ENCODE measurements at regions not wholly inside any gene's neighbourhood (a gene's known extent, or its start where the extent isn't known, plus 50 kb on each side); places are given as distances from the start of the nearest gene placed in this dataset.

DNA sequence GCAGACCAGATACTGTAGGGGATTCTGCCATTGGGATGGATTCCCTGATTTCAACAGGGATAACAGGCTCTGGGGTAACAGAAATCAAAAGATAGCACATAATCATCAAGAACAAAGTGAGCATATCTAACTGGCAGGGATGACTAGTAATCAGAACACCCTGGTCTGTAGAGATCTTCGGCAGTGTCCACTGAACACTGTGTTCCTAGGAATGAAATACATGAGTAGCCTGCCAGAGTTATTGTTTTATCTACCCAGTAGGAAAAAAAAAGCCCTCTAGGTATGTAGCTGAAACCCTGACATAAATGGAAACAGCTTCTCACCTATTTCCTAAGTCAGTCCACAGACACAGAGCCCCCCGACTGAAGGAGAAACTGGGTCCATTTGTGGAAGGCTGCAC, 340.3 kb upstream of the ZNF385D start:
- BruUV-seq (replicated peaks) = no TSS peak
- no peak for DNase-seq (ENCODE audit: low spot score)
- H3K9me3 ChIP-seq (ENCODE audit: low read depth, low read length, poor library complexity, severe bottlenecking) = no peaks in the 10 kb centered on the region
- ChIA-PET CTCF (no interaction called here), POLR2A (ENCODE audit: low non-redundant PET) (no interaction called here)
- no peaks in the 10 kb centered on the region for H3K36me3 ChIP-seq (ENCODE audit: insufficient read depth, low read length, poor library complexity, severe bottlenecking)
- intact Hi-C loops (cut with micrococcal nuclease; ENCODE audit: unreplicated experiment) = no loop called here
- H3K4me1 ChIP-seq (ENCODE audit: insufficient read depth, low read length, poor library complexity, severe bottlenecking) = no peaks in the 10 kb centered on the region
- H3K27me3 ChIP-seq (replicated peaks; ENCODE audit: insufficient read depth, low read depth, low read length, poor library complexity) = no peaks in the 10 kb centered on the region
- H3K27ac ChIP-seq (ENCODE audit: low read depth, low read length, poor library complexity, severe bottlenecking) = no peak overlapping the region
- TF ChIP-seq, protein P1, sequence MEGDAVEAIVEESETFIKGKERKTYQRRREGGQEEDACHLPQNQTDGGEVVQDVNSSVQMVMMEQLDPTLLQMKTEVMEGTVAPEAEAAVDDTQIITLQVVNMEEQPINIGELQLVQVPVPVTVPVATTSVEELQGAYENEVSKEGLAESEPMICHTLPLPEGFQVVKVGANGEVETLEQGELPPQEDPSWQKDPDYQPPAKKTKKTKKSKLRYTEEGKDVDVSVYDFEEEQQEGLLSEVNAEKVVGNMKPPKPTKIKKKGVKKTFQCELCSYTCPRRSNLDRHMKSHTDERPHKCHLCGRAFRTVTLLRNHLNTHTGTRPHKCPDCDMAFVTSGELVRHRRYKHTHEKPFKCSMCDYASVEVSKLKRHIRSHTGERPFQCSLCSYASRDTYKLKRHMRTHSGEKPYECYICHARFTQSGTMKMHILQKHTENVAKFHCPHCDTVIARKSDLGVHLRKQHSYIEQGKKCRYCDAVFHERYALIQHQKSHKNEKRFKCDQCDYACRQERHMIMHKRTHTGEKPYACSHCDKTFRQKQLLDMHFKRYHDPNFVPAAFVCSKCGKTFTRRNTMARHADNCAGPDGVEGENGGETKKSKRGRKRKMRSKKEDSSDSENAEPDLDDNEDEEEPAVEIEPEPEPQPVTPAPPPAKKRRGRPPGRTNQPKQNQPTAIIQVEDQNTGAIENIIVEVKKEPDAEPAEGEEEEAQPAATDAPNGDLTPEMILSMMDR (conservative IDR thresholded peaks at IDR 0.05; ENCODE audit: low read depth, low read length) = no peak
- no peak for TF ChIP-seq EZH2 (IDR thresholded peaks at IDR 0.05; ENCODE audit: borderline replicate concordance, low read depth, low read length, poor library complexity, severe bottlenecking)
- H3K4me3 ChIP-seq (ENCODE audit: low read depth, low read length, poor library complexity, severe bottlenecking) = no peak overlapping the region

DNA sequence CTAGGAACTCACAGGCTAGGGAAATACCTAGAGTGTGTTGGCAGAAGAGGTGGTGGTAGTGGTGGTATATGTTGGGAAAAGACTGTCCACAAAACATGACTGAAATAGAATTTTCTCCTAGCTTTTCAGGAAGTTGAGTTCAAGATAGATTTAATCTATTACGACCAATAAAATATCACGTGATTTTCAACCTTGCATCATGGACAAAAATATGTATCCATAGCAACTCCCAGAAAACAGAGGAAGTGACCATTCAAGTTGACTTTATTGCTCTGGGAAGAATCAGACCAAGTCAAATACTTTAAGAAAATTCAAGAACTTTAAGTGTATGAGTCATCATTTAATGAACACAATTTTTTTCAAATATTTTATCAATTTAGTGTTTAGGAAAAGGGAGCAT, 347.0 kb upstream of the ZNF385D start:
- ChIA-PET CTCF (no interaction called here), POLR2A (ENCODE audit: low non-redundant PET) (no interaction called here)
- no TSS peak for BruUV-seq (replicated peaks)
- intact Hi-C loops (cut with micrococcal nuclease; ENCODE audit: unreplicated experiment) = no loop called here
- Histone ChIP-seq H3K27ac (ENCODE audit: low read depth, low read length, poor library complexity, severe bottlenecking) (no peak overlapping the region), H3K4me3 (ENCODE audit: low read depth, low read length, poor library complexity, severe bottlenecking) (no peak overlapping the region), H3K9me3 (ENCODE audit: low read depth, low read length, poor library complexity, severe bottlenecking) (no peaks in the 10 kb centered on the region), H3K36me3 (ENCODE audit: insufficient read depth, low read length, poor library complexity, severe bottlenecking) (no peaks in the 10 kb centered on the region), H3K4me1 (ENCODE audit: insufficient read depth, low read length, poor library complexity, severe bottlenecking) (no peaks in the 10 kb centered on the region), H3K27me3 (replicated peaks; ENCODE audit: insufficient read depth, low read depth, low read length, poor library complexity) (no peaks in the 10 kb centered on the region)
- no peak for TF ChIP-seq EZH2 (IDR thresholded peaks at IDR 0.05; ENCODE audit: borderline replicate concordance, low read depth, low read length, poor library complexity, severe bottlenecking)
- TF ChIP-seq, protein P1 (conservative IDR thresholded peaks at IDR 0.05; ENCODE audit: low read depth, low read length) = no peak
- no peak for DNase-seq (ENCODE audit: low spot score)

DNA sequence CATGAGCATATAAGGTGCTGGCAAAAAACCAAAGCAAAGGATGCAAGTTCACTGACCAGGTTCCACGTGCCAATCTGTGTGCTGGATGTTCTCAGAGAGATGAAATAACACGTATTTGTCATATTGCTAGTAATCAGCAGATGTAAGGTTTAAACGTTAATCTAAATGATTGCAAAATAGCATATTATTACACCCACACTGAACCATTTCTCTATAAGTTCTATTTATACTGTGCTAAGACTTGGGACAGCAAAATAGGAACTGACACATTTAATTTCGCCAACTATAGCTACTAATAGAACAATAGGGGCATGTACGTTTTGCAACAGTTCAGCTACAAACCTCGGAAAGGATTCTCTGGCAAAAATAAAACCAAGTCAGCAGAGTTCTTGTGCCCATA, 350.3 kb upstream of the ZNF385D start:
- Histone ChIP-seq H3K27me3 (replicated peaks; ENCODE audit: insufficient read depth, low read depth, low read length, poor library complexity) (no peaks in the 10 kb centered on the region), H3K27ac (ENCODE audit: low read depth, low read length, poor library complexity, severe bottlenecking) (no peak overlapping the region), H3K36me3 (ENCODE audit: insufficient read depth, low read length, poor library complexity, severe bottlenecking) (no peaks in the 10 kb centered on the region), H3K9me3 (ENCODE audit: low read depth, low read length, poor library complexity, severe bottlenecking) (no peaks in the 10 kb centered on the region), H3K4me1 (ENCODE audit: insufficient read depth, low read length, poor library complexity, severe bottlenecking) (no peaks in the 10 kb centered on the region), H3K4me3 (ENCODE audit: low read depth, low read length, poor library complexity, severe bottlenecking) (no peak overlapping the region)
- no TSS peak for BruUV-seq (replicated peaks)
- TF ChIP-seq, protein P1 (conservative IDR thresholded peaks at IDR 0.05; ENCODE audit: low read depth, low read length) = no peak
- no peak for TF ChIP-seq EZH2 (IDR thresholded peaks at IDR 0.05; ENCODE audit: borderline replicate concordance, low read depth, low read length, poor library complexity, severe bottlenecking)
- DNase-seq (ENCODE audit: low spot score) = no peak
- ChIA-PET CTCF (no interaction called here), POLR2A (ENCODE audit: low non-redundant PET) (no interaction called here)
- intact Hi-C loops (cut with micrococcal nuclease; ENCODE audit: unreplicated experiment) = no loop called here
